ENCODE measurements at regions not wholly inside any gene's neighbourhood (a gene's known extent, or its start where the extent isn't known, plus 50 kb on each side); places are given as distances from the start of the nearest gene placed in this dataset.
A peak's percentile ranks its signal among the peaks of the same experiment; 100 is the strongest.

GRCh38 chrX:102833136-102833535 is 103.9 kb upstream of the RAB40AL start:
- Histone ChIP-seq H3K36me3 (peaks cover 0 to 11% (median 0%) of the 10 kb centered on the region in 6 donors), H3K4me1 (no peaks in the 10 kb centered on the region), H3K27me3 (replicated peaks in 1 of 7) (peaks cover 0 to 5% (median 0%) of the 10 kb centered on the region in 7 donors), H3K4me3 (no peak overlapping the region), H3K27ac (no peak overlapping the region), H3K9me3 (no peaks in the 10 kb centered on the region)
- TF ChIP-seq POLR2AphosphoS5 (IDR thresholded peaks at IDR 0.05) (no peak), CTCF (IDR thresholded peaks at IDR 0.05 in 8 of 11, conservative IDR thresholded peaks at IDR 0.05 in 3 of 11) (no peak), POLR2A (IDR thresholded peaks at IDR 0.05) (no peak)
- intact Hi-C loops (cut with DNase I; ENCODE audit: low total_unique reads): no loop called here
- 71 to 95% (median 89%) methylated on average over 3 of the region's 3 CpGs for WGBS, 5 donors
- no peak for DNase-seq

GRCh38 chrX:102835504-102836146 is 101.4 kb upstream of the RAB40AL start:
- no peak overlapping the region for H3K27ac ChIP-seq
- WGBS, 5 donors: 56 to 92% (median 85%) methylated on average over 5 of the region's 5 CpGs
- H3K9me3 ChIP-seq: no peaks in the 10 kb centered on the region
- H3K27me3 ChIP-seq (replicated peaks in 1 of 7): peaks cover 0 to 5% (median 0%) of the 10 kb centered on the region in 7 donors
- H3K36me3 ChIP-seq: peaks cover 0 to 14% (median 0%) of the 10 kb centered on the region in 6 donors
- no peak overlapping the region for H3K4me3 ChIP-seq
- intact Hi-C loops (cut with DNase I; ENCODE audit: low total_unique reads): no loop called here
- no peaks in the 10 kb centered on the region for H3K4me1 ChIP-seq
- DNase-seq: no peak
- TF ChIP-seq CTCF (IDR thresholded peaks at IDR 0.05 in 8 of 11, conservative IDR thresholded peaks at IDR 0.05 in 3 of 11) (peak in 7 of 11 experiments; percentile 22 to 46 (median 31)), POLR2A (IDR thresholded peaks at IDR 0.05) (no peak)

- peaks cover 0 to 14% (median 0%) of the 10 kb centered on the region in 6 donors for H3K36me3 ChIP-seq
- H3K4me3 ChIP-seq: no peak overlapping the region
- no peak for DNase-seq
- peaks cover 0 to 5% (median 0%) of the 10 kb centered on the region in 7 donors for H3K27me3 ChIP-seq (replicated peaks in 1 of 7)
- WGBS, 5 donors: 63 to 100% (median 84%) methylated on average over 1 of the region's 1 CpG
- H3K9me3 ChIP-seq: no peaks in the 10 kb centered on the region
- intact Hi-C loops (cut with DNase I; ENCODE audit: low total_unique reads): no loop called here
- no peak for TF ChIP-seq POLR2A (IDR thresholded peaks at IDR 0.05)
- no peak for TF ChIP-seq CTCF (IDR thresholded peaks at IDR 0.05 in 8 of 11, conservative IDR thresholded peaks at IDR 0.05 in 3 of 11)
- H3K4me1 ChIP-seq: no peaks in the 10 kb centered on the region
- no peak overlapping the region for H3K27ac ChIP-seq
Observed at GRCh38 chrX:102837847-102838246, 99.2 kb upstream of the RAB40AL start.

- Histone ChIP-seq H3K4me3 (no peak overlapping the region), H3K9me3 (no peaks in the 10 kb centered on the region), H3K4me1 (no peaks in the 10 kb centered on the region), H3K36me3 (peaks cover 0 to 9% (median 3%) of the 10 kb centered on the region in 6 donors), H3K27me3 (replicated peaks in 1 of 7) (peaks cover 0 to 5% (median 0%) of the 10 kb centered on the region in 7 donors), H3K27ac (no peak overlapping the region)
- TF ChIP-seq CTCF (IDR thresholded peaks at IDR 0.05 in 8 of 11, conservative IDR thresholded peaks at IDR 0.05 in 3 of 11) (no peak), POLR2AphosphoS5 (IDR thresholded peaks at IDR 0.05) (no peak), POLR2A (IDR thresholded peaks at IDR 0.05) (no peak)
- 61 to 89% (median 79%) methylated on average over 6 of the region's 6 CpGs for WGBS, 5 donors
- DNase-seq: no peak
- intact Hi-C loops (cut with DNase I; ENCODE audit: low total_unique reads): no loop called here
Observed at GRCh38 chrX:102840871-102841705, 96.0 kb upstream of the RAB40AL start.

Measured in spleen (tissue), 11 donors.